CD4-positive, alpha-beta T cell (primary cell): ENCODE measurements at regions not wholly inside any gene's neighbourhood (a gene's known extent, or its start where the extent isn't known, plus 50 kb on each side); places are given as distances from the start of the nearest gene placed in this dataset.

ENCODE experiments used
- ATAC-seq: fragments of 200-7000 bp; cut with Tn5 transposase; one replicate; pipeline ENCODE4 v1.10.0; 2022; ENCODE audit warnings: mild to moderate bottlenecking; ENCODE audit not compliant: poor library complexity
- CTCF ChIA-PET: fragments of 350-600 bp; sonication (Branson Sonifier 250); formaldehyde crosslinking; loops from one replicate; lab custom pipeline; 2021; ENCODE audit warnings: antibody characterized with exemption, inconsistent platforms; lab: Charles Lee
- POLR2A ChIA-PET: fragments of 350-600 bp; sonication (Branson Sonifier 250); formaldehyde crosslinking; loops from one replicate; lab custom pipeline; 2021; ENCODE audit warnings: antibody characterized with exemption, inconsistent platforms; lab: Charles Lee
- DNase-seq, 14 experiments: peaks; one replicate each; pipeline ENCODE4 v3.0.0-alpha.2; 2013 to 2020; ENCODE audit warnings: mixed read lengths in 2 of 14
- H3K27ac ChIP-seq, 2 donors: one replicate each; pipeline versions ENCODE4 v1.5.1 to v1.7.0; 2013; ENCODE audit warnings: low read length in 2 of 2, low read depth in 1 of 2, mild to moderate bottlenecking in 1 of 2
- H3K27me3 ChIP-seq, 2 experiments: 1 replicate in 1 of 2; 2 replicates in 1 of 2; pipeline versions ENCODE4 v1.6.1 to v1.7.0; 2013; ENCODE audit warnings: low read length in 2 of 2, control low read depth in 1 of 2, mild to moderate bottlenecking in 1 of 2, moderate library complexity in 1 of 2; ENCODE audit not compliant: insufficient read depth in 2 of 2, control insufficient read depth in 1 of 2
- H3K36me3 ChIP-seq: one replicate; pipeline ENCODE4 v1.6.1; 2013; ENCODE audit warnings: low read length, control low read depth; ENCODE audit not compliant: insufficient read depth
- H3K4me1 ChIP-seq: one replicate; pipeline ENCODE4 v1.6.1; 2013; ENCODE audit warnings: low read length, control low read depth; ENCODE audit not compliant: insufficient read depth
- H3K4me3 ChIP-seq: one replicate; pipeline ENCODE4 v1.5.1; 2013; ENCODE audit warnings: mild to moderate bottlenecking, low read length, moderate library complexity
- H3K9me3 ChIP-seq, 2 experiments: 1 replicate in 1 of 2; 2 replicates in 1 of 2; pipeline versions ENCODE4 v1.6.1 to v1.7.0; 2013; ENCODE audit warnings: low read length in 2 of 2, mild to moderate bottlenecking in 2 of 2, control low read depth in 1 of 2, moderate library complexity in 1 of 2; ENCODE audit not compliant: control insufficient read depth in 1 of 2, insufficient read depth in 1 of 2
- H3K27ac Mint-ChIP-seq: one replicate; pipeline ENCODE4 v1.8.0; 2020; ENCODE audit warnings: mixed read lengths
- H3K27me3 Mint-ChIP-seq: one replicate; pipeline ENCODE4 v1.8.0; 2021; ENCODE audit warnings: mixed read lengths
- H3K36me3 Mint-ChIP-seq: one replicate; pipeline ENCODE4 v1.8.0; 2021; ENCODE audit warnings: low read depth, mixed read lengths
- H3K4me1 Mint-ChIP-seq: one replicate; pipeline ENCODE4 v1.8.0; 2021; ENCODE audit warnings: low read depth, mixed read lengths
- H3K4me3 Mint-ChIP-seq: one replicate; pipeline ENCODE4 v1.8.0; 2020; ENCODE audit warnings: mild to moderate bottlenecking, mixed read lengths
- H3K9me3 Mint-ChIP-seq: one replicate; pipeline ENCODE4 v1.8.0; 2020; ENCODE audit warnings: mixed read lengths
- CTCF ChIP-seq: fragments of 200-600 bp; IDR thresholded peaks from one replicate; pipeline ENCODE4 v1.8.0; 2022; ENCODE audit warnings: antibody characterized with exemption, mild to moderate bottlenecking
- intact Hi-C, 2 experiments: fragments of 100-400 bp; cut with DNase I in 1 of 2; cut with micrococcal nuclease in 1 of 2; formaldehyde crosslinking; loops; one replicate each; pipeline versions ENCODE4 v1.15.1 to v1.9.0; 2023 to 2025; cut with DNase I, micrococcal nuclease

DNA sequence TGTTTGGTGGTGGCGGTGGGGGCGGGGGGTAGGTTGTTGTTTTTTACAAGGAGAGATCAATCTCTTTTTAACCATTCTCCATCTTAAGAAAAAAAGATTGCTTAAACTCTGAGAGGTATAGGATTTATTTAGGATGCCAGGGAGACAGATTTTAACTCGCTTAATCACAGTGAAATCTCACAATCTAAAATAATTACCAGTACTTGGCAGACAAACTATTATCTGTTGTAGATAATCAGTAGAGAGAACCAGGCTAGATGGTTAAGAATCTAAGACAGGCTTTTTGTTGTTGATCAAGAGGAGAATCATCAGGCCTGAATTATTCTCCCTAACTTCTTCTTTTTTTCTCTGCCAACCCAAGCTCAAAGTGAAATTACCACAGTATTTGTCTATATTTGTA, 470.2 kb upstream of the ADAMTS9 start:
- Mint-ChIP-seq H3K4me1 (no peaks in the 10 kb centered on the region), H3K27me3 (no peaks in the 10 kb centered on the region), H3K27ac (no peak overlapping the region), H3K36me3 (no peaks in the 10 kb centered on the region), H3K4me3 (no peak overlapping the region), H3K9me3 (peaks cover 3% of the 10 kb centered on the region)
- H3K4me3 ChIP-seq: no peak overlapping the region
- no peaks in the 10 kb centered on the region for H3K4me1 ChIP-seq
- no peaks in the 10 kb centered on the region for H3K36me3 ChIP-seq
- ATAC-seq (no peak), DNase-seq (no peak)
- intact Hi-C loops: no loop called here
- H3K27me3 ChIP-seq: no peaks in the 10 kb centered on the region
- ChIA-PET POLR2A (no interaction called here), CTCF (no interaction called here)
- no peak for TF ChIP-seq CTCF
- no peak overlapping the region for H3K27ac ChIP-seq
- H3K9me3 ChIP-seq: peaks cover 0 to 4% of the 10 kb centered on the region in 2 experiments

GRCh38 chr3:65153850-65154512, 466.2 kb upstream of the ADAMTS9 start:
- Histone ChIP-seq H3K4me1 (no peaks in the 10 kb centered on the region), H3K36me3 (no peaks in the 10 kb centered on the region), H3K27me3 (no peaks in the 10 kb centered on the region), H3K9me3 (peaks cover 0 to 4% of the 10 kb centered on the region in 2 experiments), H3K27ac (no peak overlapping the region), H3K4me3 (no peak overlapping the region)
- DNase-seq (no peak), ATAC-seq (no peak)
- no peak for TF ChIP-seq CTCF
- Mint-ChIP-seq H3K27ac (no peak overlapping the region), H3K36me3 (no peaks in the 10 kb centered on the region), H3K4me1 (no peaks in the 10 kb centered on the region), H3K4me3 (no peak overlapping the region), H3K27me3 (no peaks in the 10 kb centered on the region), H3K9me3 (peaks cover 1% of the 10 kb centered on the region)
- intact Hi-C loops: no loop called here
- ChIA-PET CTCF (no interaction called here), POLR2A (no interaction called here)

DNA sequence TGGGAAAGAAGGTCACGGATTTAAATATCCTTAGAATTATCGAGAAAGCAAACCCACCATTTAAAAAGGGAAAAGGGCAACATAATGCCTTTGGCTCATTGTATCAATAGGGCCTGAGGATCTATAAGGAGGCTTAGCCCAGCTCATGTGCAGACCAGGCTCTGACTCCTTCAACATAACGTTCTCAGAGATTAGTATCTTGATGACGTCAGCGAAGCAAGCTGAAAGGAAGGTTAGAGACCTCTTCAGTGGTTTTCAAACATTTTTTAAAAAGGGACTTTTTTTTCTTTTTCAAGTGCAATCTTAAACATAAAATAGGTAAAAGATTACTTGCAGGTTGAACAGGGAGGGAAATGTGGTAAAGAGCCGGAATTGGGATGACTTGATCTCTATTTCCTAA, 463.9 kb upstream of the ADAMTS9 start:
- Histone ChIP-seq H3K36me3 (no peaks in the 10 kb centered on the region), H3K27me3 (no peaks in the 10 kb centered on the region), H3K27ac (no peak overlapping the region), H3K4me3 (no peak overlapping the region), H3K9me3 (peaks cover 0 to 4% of the 10 kb centered on the region in 2 experiments), H3K4me1 (no peaks in the 10 kb centered on the region)
- ChIA-PET CTCF (no interaction called here), POLR2A (no interaction called here)
- intact Hi-C loops: no loop called here
- ATAC-seq: no peak
- no peaks in the 10 kb centered on the region for H3K36me3 Mint-ChIP-seq
- TF ChIP-seq CTCF: no peak
- H3K27ac Mint-ChIP-seq: no peak overlapping the region
- H3K4me3 Mint-ChIP-seq: no peak overlapping the region
- H3K4me1 Mint-ChIP-seq: no peaks in the 10 kb centered on the region
- H3K9me3 Mint-ChIP-seq: no peaks in the 10 kb centered on the region
- H3K27me3 Mint-ChIP-seq: no peaks in the 10 kb centered on the region
- DNase-seq: no peak
